DMS114 treated with DMSO at 0.1 percent for 48 hours (cell line): ENCODE measurements at regions not wholly inside any gene's neighbourhood (a gene's known extent, or its start where the extent isn't known, plus 50 kb on each side); places are given as distances from the start of the nearest gene placed in this dataset.
"Not testable (repeated sequence)": the region's sequence is repeated elsewhere in the genome, so short reads cannot be mapped to it uniquely, and the experiment has no call there.

Source experiments
- DNase-seq: peaks from one replicate; lab custom pipeline; 2025; ENCODE audit not compliant: unreplicated experiment; lab: John Stamatoyannopoulos, UW

DNA sequence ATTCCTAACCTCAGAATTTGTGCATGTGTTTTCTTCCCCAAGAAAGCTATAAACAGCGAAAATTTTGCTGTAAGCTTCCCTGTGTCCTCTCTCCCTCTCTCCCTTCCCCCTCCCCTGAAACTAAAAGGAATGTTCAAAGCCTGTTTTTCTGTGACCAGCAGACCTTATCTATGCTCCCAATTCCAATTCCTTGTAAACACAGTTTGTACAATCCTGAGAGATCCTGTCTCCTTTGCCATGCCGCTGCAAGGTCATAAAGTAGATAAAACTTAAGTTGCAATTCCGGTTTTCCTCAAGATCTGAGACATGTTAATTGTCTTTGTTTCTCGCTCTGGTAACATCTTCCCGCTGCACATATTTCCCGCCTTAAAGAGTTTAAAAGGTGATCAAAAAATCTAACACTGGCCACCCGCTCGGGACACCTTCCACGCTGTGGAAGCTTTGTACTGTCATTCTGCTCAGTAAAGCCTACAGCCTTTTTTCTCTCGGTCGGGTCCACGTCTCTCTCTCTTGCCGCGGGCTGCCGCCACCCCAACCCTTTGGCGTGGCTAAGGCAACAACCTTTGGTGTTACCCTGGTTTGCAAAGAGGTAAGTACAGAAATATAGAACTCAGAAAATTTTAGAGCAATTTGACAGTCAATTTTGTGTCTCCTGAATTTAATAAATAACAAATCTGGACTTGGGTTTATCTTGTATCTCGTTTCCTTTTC, 793.9 kb upstream of the GRM7 start:
- DNase-seq, result not testable (repeated sequence)

- DNase-seq, result no peak
These were observed 786.0 kb upstream of the GRM7 start for GRCh38 chr3:6074952-6075351.

DNA sequence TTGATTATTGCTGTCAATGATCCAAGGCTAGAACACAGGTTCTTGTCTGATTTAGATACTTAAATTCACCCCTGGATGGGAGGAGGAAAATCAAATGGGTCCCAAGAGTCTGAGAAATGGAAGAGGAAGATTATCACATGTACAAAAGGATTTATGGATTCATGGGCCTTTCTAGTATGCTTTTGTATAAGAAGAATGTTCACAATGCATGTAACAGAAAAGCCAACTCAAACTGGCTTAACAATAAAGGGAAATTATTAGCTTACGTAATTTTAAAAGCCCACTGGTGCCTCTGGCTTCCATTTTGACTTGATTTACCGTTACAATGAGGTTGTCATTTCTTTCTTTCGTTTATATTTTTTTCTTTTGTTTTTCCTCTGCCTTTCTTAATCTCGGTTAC, 782.5 kb upstream of the GRM7 start:
- no peak for DNase-seq

DNA sequence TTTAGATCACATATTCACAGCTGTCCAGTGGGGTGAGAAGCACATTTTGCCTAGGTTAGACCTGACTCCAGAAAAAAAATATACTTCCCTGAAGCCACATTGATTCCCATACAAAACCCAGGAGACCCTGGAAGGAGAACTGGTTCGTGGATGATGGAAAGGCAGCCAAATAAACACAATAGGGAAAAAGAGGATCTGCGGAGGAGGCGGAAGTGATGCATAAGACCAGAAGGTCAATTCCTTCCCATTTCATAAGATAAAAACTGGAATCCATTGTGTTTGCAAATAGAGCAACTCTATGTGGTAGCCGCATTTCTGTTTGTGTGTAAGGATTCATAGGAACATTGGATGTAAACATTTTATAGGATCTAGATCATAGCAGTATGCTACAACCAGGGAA, 781.9 kb upstream of the GRM7 start:
- no peak for DNase-seq

DNA sequence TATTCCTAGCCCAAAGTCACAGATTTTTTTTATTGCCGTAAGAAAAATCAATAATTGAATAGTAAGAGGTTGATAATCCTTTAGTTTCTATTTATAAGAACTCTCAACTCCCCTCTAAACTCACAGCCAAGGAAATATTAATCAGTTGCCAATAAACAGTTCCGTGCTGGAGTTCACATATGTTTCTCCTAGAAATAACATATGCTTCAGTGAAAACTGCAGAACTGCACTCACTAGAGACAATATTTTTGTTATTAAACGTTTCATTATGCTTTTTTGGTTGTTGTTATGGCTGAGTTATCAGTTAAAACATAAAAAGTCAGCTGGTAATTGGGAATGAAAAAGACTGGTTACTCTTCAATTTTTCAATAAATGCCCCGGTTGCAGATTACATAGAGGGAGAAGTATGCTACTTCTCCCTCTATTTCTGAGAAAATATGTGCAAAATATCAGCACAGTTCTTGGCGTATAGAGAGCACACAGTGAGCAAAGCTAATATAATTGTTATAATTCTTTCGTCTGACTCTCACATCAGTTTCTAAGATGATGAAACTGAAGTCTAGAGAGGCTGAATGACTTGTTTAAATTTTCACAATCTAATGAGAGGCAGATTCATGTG, 781.2 kb upstream of the GRM7 start:
- no peak for DNase-seq

DNA sequence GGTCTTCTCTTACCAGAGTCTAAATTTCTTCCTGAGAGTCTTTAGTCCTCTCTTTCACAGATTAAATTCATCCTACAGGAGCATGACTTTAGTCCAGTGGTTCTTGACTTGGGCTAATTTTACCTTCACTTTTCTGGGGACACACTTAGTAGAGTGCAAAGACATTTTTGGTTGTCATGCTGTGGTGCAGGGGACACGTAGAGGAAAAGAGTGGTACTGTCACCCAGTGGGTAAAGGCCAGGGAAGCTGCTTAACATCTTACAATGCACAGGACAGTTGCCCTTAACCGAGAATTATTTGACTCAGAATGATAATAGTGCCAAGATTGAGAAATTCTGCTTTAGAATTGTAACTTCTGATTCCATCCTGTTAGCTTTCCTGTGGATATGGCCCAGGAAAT, 772.5 kb upstream of the GRM7 start:
- no peak for DNase-seq

- DNase-seq, result no peak
These were observed 771.1 kb upstream of the GRM7 start for GRCh38 chr3:6089780-6090179.

- no peak for DNase-seq
These were observed 769.7 kb upstream of the GRM7 start for GRCh38 chr3:6091262-6091661.

DNA sequence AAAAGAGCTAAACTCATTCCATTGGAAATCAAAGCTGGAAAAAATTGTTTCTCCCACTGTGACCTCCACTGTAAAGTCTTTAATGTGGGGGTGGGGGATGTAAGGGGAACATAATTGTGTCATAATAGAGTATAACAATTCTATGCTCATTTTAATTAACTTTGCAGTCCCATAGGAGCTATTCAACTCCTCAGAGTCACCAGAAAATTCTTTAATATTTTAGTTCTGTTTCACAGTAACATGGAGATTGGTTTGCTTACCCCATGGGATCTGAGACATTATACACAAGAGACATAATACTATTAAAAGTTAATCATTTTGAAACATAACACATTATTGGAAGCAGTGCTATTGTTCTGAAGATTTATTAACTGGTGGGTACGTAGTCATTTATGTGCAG, 765.9 kb upstream of the GRM7 start:
- DNase-seq, result no peak

DNA sequence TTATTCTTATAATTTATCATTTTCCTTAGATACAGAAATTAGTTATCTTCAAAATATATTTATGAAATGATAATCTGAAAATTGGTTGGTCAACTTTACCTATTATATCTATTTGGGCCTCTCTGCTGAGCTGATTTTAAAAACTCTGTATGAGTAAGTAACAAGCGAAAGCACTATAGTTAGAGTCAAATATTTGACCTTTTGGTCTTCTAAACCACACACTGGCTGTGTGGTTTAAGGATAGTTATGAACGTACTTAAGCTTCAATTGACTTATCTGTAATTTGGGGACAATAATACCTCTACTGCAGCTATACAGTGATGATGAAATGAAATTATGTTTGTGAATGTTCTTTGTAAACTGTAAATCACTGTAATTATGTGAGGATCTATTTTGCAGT, 763.9 kb upstream of the GRM7 start:
- DNase-seq, result no peak

DNA sequence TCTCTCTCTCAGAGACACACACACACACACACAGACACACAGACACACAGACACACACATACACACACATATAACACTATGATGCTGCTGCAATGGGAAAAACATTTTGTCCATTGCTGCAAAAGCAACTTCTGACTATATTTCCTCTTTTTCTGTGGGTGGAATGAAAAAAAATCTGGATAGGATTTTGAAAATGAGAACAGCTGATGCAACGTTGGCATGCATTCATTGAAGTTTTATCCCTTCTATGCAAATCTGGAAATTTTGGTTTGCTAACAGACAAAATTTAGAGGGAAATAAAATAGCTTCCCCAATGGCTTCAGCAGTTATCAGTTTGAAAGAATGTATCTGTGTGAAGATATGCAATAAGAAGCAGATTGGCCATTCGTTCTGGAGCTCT, 763.4 kb upstream of the GRM7 start:
- DNase-seq, result no peak

GRCh38 chr3:6098516-6099157, 762.3 kb upstream of the GRM7 start:
- DNase-seq, result no peak

DNA sequence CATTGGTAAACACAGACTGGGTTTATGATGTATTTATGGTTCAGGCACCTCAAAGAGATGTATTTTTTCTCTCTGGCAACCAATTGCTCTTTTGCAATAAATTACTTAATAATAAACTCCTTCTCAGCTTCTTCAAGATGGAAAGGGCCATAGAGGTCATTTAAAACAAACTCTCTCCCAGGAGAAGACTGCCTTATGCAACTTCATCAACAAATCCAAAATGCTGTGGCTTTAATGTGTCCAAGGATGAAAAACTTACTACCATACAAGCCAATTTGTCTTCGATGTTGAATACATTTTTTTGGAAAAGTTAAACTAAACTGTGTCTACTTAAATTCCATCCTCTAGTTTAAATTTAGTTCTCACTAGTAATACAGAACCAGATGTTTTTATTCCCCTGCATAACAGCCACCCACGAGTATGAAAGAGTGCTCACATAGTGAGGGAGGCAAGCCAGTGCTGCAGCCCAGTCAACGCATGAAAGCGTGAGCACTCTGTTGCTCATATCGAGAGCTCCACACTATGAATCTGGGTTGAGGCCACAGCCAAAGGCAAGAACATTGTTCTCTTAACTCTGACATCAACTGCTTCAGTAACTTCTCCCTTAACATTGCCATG, 761.3 kb upstream of the GRM7 start:
- DNase-seq, result no peak

DNA sequence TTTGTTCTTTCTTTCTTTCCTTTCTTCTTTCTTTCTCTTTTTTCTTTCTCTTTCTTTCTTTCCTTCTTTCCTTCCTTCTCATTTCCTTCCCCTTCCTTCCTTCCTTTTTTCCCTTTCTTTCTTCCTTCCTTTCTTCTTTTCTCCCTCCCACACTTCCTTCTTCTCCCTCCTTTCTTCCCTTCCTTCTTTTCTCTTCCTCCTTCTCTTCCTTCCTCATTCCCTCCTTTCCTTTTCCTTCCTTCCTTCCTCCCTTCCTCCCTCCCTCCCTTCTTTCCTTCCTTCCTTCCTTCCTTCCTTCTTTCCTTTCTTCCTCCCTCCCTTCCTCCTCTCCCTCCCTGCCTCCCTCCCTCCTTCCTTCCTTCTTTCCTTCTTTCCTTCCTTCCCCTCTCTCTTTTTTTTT, 755.7 kb upstream of the GRM7 start:
- DNase-seq, result no peak

GRCh38 chr3:6108957-6109356, 752.0 kb upstream of the GRM7 start:
- DNase-seq, result no peak

GRCh38 chr3:6110451-6110850, 750.5 kb upstream of the GRM7 start:
- no peak for DNase-seq

GRCh38 chr3:6112546-6112945, 748.4 kb upstream of the GRM7 start:
- no peak for DNase-seq

GRCh38 chr3:6113338-6113737, 747.6 kb upstream of the GRM7 start:
- no peak for DNase-seq

GRCh38 chr3:6119367-6119766, 741.5 kb upstream of the GRM7 start:
- DNase-seq, result no peak

DNA sequence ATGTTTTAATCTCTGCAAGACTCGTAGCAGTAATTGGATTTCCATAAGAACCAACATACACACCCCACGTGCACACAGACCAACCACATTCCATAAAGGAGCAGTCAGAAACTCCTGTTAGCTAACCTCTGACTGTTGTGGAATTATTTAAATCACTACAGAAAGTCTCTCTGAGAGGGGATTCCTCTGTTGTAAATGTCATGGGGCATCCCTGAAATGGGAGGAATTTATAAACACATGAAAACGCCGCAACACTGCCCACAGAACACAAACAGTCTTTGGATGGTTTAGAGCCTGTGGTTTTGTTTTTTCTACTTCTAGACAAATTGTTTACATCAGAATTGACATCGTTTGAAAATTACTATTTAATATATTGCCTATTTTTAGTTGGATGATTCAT, 740.1 kb upstream of the GRM7 start:
- no peak for DNase-seq

GRCh38 chr3:6124875-6125274, 736.0 kb upstream of the GRM7 start:
- no peak for DNase-seq

DNA sequence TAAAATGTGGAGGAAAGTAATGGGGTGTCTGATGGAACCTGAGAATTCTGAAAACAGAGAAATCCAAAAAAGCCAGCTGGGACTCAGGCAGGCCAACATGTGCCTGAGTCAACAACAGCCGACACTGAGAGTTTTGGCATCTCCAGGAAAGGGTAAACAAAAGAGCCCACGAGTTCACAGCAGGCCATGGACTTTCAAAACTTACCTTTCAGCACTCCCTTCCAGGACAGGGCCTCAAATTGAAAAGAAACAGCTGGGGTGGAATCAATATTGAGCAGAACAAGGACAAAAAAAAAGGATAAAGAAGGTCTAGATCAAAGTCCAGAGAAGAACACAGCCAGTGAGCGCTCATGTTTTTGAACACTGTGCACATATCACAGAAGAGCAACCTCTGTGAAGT, 735.4 kb upstream of the GRM7 start:
- no peak for DNase-seq
